HepG2 (cell line): ENCODE measurements at regions not wholly inside any gene's neighbourhood (a gene's known extent, or its start where the extent isn't known, plus 50 kb on each side); places are given as distances from the start of the nearest gene placed in this dataset.

Source experiments
- ATAC-seq: fragments of 200-7000 bp; cut with Tn5 transposase; 3 replicates; pipeline ENCODE4 v1.9.1; 2020; ENCODE audit warnings: mild to moderate bottlenecking, moderate library complexity
- BruUV-seq: library from RNA; stranded (reverse); fragments of 400-500 nt; replicated peaks from 2 replicates; lab custom pipeline; 2021; lab: Mats Ljungman, UMichigan
- CTCF ChIA-PET: fragments of 300-600 bp; formaldehyde crosslinking; extraction: SDS; loops from one replicate; lab custom pipeline; 2021; ENCODE audit warnings: low total read pairs, inconsistent platforms, low intra/inter-chr PET ratio; lab: Yijun Ruan, JAX
- POLR2A ChIA-PET: fragments of 350-600 bp; sonication (Branson Sonifier 250); formaldehyde crosslinking; loops from one replicate; lab custom pipeline; 2020; ENCODE audit warnings: antibody characterized with exemption, inconsistent platforms; lab: Yijun Ruan, JAX
- DNase-seq: peaks from one replicate; pipeline ENCODE4 v3.0.0-alpha.2; 2015; ENCODE audit warnings: low spot score
- FAIRE-seq: peaks from 3 replicates; lab custom pipeline; 2011; peaks lifted over from hg19 to GRCh38; lab: Jason Lieb, UNC
- H2AFZ ChIP-seq: one replicate; pipeline ENCODE4 v1.6.1; 2011; ENCODE audit warnings: low read length, inconsistent platforms
- H3K27ac ChIP-seq: fragments of 300-600 bp; 3 replicates; pipeline ENCODE4 v1.8.0; 2011; ENCODE audit warnings: mixed run types, mild to moderate bottlenecking, mixed read lengths, low read length, inconsistent platforms; ENCODE audit not compliant: insufficient read depth; ENCODE audit errors: extremely low read length
- H3K27me3 ChIP-seq, 2 experiments: fragments of 200-600 bp in 1 of 2; 2 replicates in 1 of 2; 3 replicates in 1 of 2; pipeline versions ENCODE4 v1.6.0 to v1.8.0; 2011; ENCODE audit warnings: low read length in 2 of 2, mild to moderate bottlenecking in 2 of 2, moderate library complexity in 2 of 2, inconsistent platforms in 1 of 2; ENCODE audit not compliant: insufficient read depth in 2 of 2, control insufficient read depth in 1 of 2
- H3K36me3 ChIP-seq, 2 experiments: fragments of 200-600 bp in 1 of 2; replicated peaks in 1 of 2; 2 replicates in 1 of 2; 3 replicates in 1 of 2; pipeline versions ENCODE4 v1.5.1 to v1.8.0; 2011; ENCODE audit warnings: low read length in 2 of 2, inconsistent platforms in 1 of 2; ENCODE audit not compliant: insufficient read depth in 2 of 2, control insufficient read depth in 1 of 2
- H3K4me1 ChIP-seq: 2 replicates; pipeline ENCODE4 v1.5.1; 2012; ENCODE audit warnings: low read length, inconsistent platforms; ENCODE audit not compliant: insufficient read depth
- H3K4me2 ChIP-seq: 2 replicates; pipeline ENCODE4 v1.6.0; 2011; ENCODE audit warnings: low read depth, low read length, inconsistent platforms
- H3K4me3 ChIP-seq, 3 experiments: fragments of 200-600 bp in 1 of 3; sonication (generic), shearing (Covaris generic) in 1 of 3; replicated peaks in 1 of 3; 2 replicates each; pipeline ENCODE4 v1.5.1; 2011 to 2016; ENCODE audit warnings: low read length in 3 of 3, inconsistent platforms in 2 of 3, low read depth in 2 of 3, mild to moderate bottlenecking in 2 of 3, control low read depth in 1 of 3, mixed read lengths in 1 of 3; ENCODE audit not compliant: insufficient read depth in 1 of 3
- H3K79me2 ChIP-seq: one replicate; pipeline ENCODE4 v1.6.1; 2011; ENCODE audit warnings: low read length, inconsistent platforms; ENCODE audit not compliant: insufficient read depth
- H3K9ac ChIP-seq: 2 replicates; pipeline ENCODE4 v1.6.0; 2011; ENCODE audit warnings: mild to moderate bottlenecking, low read depth, low read length, inconsistent platforms; ENCODE audit not compliant: insufficient read depth
- H3K9me3 ChIP-seq: 2 replicates; pipeline ENCODE4 v1.5.1; 2012; ENCODE audit warnings: mild to moderate bottlenecking, low read length
- H4K20me1 ChIP-seq: 2 replicates; pipeline ENCODE4 v1.6.0; 2011; ENCODE audit warnings: inconsistent platforms, mild to moderate bottlenecking, low read length, moderate library complexity; ENCODE audit not compliant: insufficient read depth
- EEA1 ChIP-seq: sonication (generic); formaldehyde crosslinking; IDR thresholded peaks from 2 replicates; pipeline ENCODE4 v1.5.1; 2020; ENCODE audit warnings: mild to moderate bottlenecking, missing genetic modification reagents, borderline replicate concordance
- MBD4 ChIP-seq: IDR thresholded peaks from 2 replicates; pipeline ENCODE4 v1.6.1; 2012; ENCODE audit warnings: low read length, inconsistent platforms, borderline replicate concordance
- MED8 ChIP-seq: sonication (generic); formaldehyde crosslinking; IDR thresholded peaks from 2 replicates; pipeline ENCODE4 v1.8.1; 2023; ENCODE audit warnings: mild to moderate bottlenecking, missing genetic modification reagents; ENCODE audit not compliant: insufficient replicate concordance
- PHF20 ChIP-seq: sonication (generic); formaldehyde crosslinking; IDR thresholded peaks from 2 replicates; pipeline ENCODE4 v1.5.0; 2020; ENCODE audit warnings: mild to moderate bottlenecking, missing genetic modification reagents
- RFXAP ChIP-seq: sonication (generic); formaldehyde crosslinking; IDR thresholded peaks from 2 replicates; pipeline ENCODE4 v1.4.0; 2020; ENCODE audit warnings: missing genetic modification reagents, borderline replicate concordance
- RXRA ChIP-seq: sonication (generic); formaldehyde crosslinking; IDR thresholded peaks from 2 replicates; pipeline ENCODE4 v1.5.1; 2020; ENCODE audit warnings: missing genetic modification reagents
- TBX2 ChIP-seq: sonication (generic); formaldehyde crosslinking; IDR thresholded peaks from 2 replicates; pipeline ENCODE4 v1.5.0; 2020; ENCODE audit warnings: missing genetic modification reagents, mild to moderate bottlenecking, borderline replicate concordance
- U2AF1 ChIP-seq: fragments of 200-400 bp; formaldehyde crosslinking; optimal IDR thresholded peaks from 2 replicates; pipeline ENCODE3; 2017; ENCODE audit warnings: mild to moderate bottlenecking, low read depth, low read length
- ZMYM3 ChIP-seq: sonication (generic); formaldehyde crosslinking; IDR thresholded peaks from 2 replicates; pipeline ENCODE4 v1.5.1; 2020; ENCODE audit warnings: mild to moderate bottlenecking, missing genetic modification reagents
- ZNF33B ChIP-seq: sonication (generic); formaldehyde crosslinking; IDR thresholded peaks from 2 replicates; pipeline ENCODE4 v1.5.1; 2020; ENCODE audit warnings: mild to moderate bottlenecking, missing genetic modification reagents
- ZNF577 ChIP-seq: sonication (generic); formaldehyde crosslinking; IDR thresholded peaks from 2 replicates; pipeline ENCODE4 v1.4.0; 2020; ENCODE audit warnings: mild to moderate bottlenecking, low read depth, missing genetic modification reagents, borderline replicate concordance
- WGBS: methylation state at CpG from one replicate; pipeline ENCODE4 v1.1.6; 2017; ENCODE audit warnings: low lambda C conversion rate; 5-methylcytosine and 5-hydroxymethylcytosine counted together
- in situ Hi-C: cut with HindIII; loops from 2 replicates; pipeline ENCODE4 v1.10.0; 2017; ENCODE audit warnings: low pct_unique_long_range_greater_than_20kb; ENCODE audit not compliant: extremely low pct_ligation_motif_present
- intact Hi-C: fragments of 100-400 bp; cut with micrococcal nuclease; formaldehyde crosslinking; loops from one replicate; pipeline ENCODE4 v1.10.0; 2022; ENCODE audit not compliant: unreplicated experiment
- TF ChIP-seq, protein P1 (sequence below): sonication (generic); formaldehyde crosslinking; IDR thresholded peaks from 2 replicates; pipeline ENCODE4 v1.8.0; 2022; ENCODE audit warnings: mild to moderate bottlenecking, missing genetic modification reagents, moderate library complexity
- TF ChIP-seq, protein P2 (sequence below): sonication (generic); formaldehyde crosslinking; IDR thresholded peaks from 2 replicates; pipeline ENCODE4 v1.8.0; 2022; ENCODE audit warnings: mild to moderate bottlenecking, missing genetic modification reagents
- TF ChIP-seq, protein P3 (sequence below): sonication (generic); formaldehyde crosslinking; IDR thresholded peaks from 2 replicates; pipeline ENCODE4 v1.4.0; 2020; ENCODE audit warnings: missing genetic modification reagents

DNA sequence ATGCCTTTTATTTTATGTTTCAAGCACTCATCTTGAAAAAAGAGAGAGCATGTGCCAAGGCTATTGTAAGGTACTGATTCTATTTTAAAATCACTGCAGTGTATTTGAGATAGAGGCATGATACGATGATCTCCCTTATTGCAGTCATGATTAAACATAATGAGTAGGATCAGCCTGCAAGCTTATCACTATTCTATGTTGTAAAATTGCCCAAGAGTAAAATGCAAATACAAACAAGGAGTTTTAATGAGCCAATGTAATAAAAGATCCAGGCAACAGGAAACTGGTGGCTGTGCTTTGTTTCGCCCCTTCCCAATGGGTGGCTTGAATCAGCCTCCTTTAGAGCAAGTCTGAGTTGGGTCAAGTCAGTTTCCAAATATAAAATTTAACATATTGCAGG is 116.4 kb upstream of the RBMS1 start:
- FAIRE-seq (no peak), ATAC-seq (no peak), DNase-seq (no peak)
- Histone ChIP-seq H3K4me3 (no peak overlapping the region), H3K36me3 (no peaks in the 10 kb centered on the region), H4K20me1 (no peaks in the 10 kb centered on the region), H3K27ac (no peak overlapping the region), H3K27me3 (no peaks in the 10 kb centered on the region), H3K9ac (no peak overlapping the region), H3K9me3 (no peaks in the 10 kb centered on the region), H2AFZ (no peak overlapping the region)
- POLR2A ChIA-PET: no interaction called here
- intact Hi-C loops: no loop called here
- 8% methylated on average over 2 of the region's 2 CpGs for WGBS
- BruUV-seq: no TSS peak
- in situ Hi-C loops: no loop called here
- CTCF ChIA-PET: no interaction called here
- TF ChIP-seq TBX2 (CRISPR knock-in tag) (no peak), RXRA (CRISPR knock-in tag) (no peak), ZMYM3 (CRISPR knock-in tag) (no peak), PHF20 (CRISPR knock-in tag) (no peak), U2AF1 (no peak), RFXAP (CRISPR knock-in tag) (no peak), MBD4 (no peak), MED8 (CRISPR knock-in tag) (no peak), ZNF33B (CRISPR knock-in tag) (no peak), ZNF577 (no peak), EEA1 (CRISPR knock-in tag) (no peak)
- TF ChIP-seq, protein P1, sequence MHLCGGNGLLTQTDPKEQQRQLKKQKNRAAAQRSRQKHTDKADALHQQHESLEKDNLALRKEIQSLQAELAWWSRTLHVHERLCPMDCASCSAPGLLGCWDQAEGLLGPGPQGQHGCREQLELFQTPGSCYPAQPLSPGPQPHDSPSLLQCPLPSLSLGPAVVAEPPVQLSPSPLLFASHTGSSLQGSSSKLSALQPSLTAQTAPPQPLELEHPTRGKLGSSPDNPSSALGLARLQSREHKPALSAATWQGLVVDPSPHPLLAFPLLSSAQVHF (CRISPR knock-in tag): no peak
- TF ChIP-seq, protein P2, sequence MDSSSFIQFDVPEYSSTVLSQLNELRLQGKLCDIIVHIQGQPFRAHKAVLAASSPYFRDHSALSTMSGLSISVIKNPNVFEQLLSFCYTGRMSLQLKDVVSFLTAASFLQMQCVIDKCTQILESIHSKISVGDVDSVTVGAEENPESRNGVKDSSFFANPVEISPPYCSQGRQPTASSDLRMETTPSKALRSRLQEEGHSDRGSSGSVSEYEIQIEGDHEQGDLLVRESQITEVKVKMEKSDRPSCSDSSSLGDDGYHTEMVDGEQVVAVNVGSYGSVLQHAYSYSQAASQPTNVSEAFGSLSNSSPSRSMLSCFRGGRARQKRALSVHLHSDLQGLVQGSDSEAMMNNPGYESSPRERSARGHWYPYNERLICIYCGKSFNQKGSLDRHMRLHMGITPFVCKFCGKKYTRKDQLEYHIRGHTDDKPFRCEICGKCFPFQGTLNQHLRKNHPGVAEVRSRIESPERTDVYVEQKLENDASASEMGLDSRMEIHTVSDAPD (CRISPR knock-in tag): no peak
- TF ChIP-seq, protein P3, sequence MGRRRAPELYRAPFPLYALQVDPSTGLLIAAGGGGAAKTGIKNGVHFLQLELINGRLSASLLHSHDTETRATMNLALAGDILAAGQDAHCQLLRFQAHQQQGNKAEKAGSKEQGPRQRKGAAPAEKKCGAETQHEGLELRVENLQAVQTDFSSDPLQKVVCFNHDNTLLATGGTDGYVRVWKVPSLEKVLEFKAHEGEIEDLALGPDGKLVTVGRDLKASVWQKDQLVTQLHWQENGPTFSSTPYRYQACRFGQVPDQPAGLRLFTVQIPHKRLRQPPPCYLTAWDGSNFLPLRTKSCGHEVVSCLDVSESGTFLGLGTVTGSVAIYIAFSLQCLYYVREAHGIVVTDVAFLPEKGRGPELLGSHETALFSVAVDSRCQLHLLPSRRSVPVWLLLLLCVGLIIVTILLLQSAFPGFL: no peak
- TF ChIP-seq, all 625 proteins: peak for 0
- no peaks in the 10 kb centered on the region for H3K4me1 ChIP-seq
- H3K4me2 ChIP-seq: no peak overlapping the region
- H3K79me2 ChIP-seq: no peaks in the 10 kb centered on the region
